Muscle of leg (tissue), 3 donors: ENCODE measurements at regions not wholly inside any gene's neighbourhood (a gene's known extent, or its start where the extent isn't known, plus 50 kb on each side); places are given as distances from the start of the nearest gene placed in this dataset.
A peak's percentile ranks its signal among the peaks of the same experiment; 100 is the strongest.

Source experiments
- DNase-seq: peaks from one replicate; pipeline ENCODE4 v3.0.0; 2013
- H3K27ac ChIP-seq: one replicate; pipeline ENCODE4 v1.5.1; 2013; ENCODE audit warnings: mild to moderate bottlenecking, low read length, control low read depth
- H3K27me3 ChIP-seq: one replicate; pipeline ENCODE4 v1.6.1; 2013; ENCODE audit warnings: low read length; ENCODE audit not compliant: control insufficient read depth, insufficient read depth
- H3K36me3 ChIP-seq: one replicate; pipeline ENCODE4 v1.6.1; 2013; ENCODE audit warnings: low read length; ENCODE audit not compliant: control insufficient read depth, insufficient read depth
- H3K4me1 ChIP-seq: one replicate; pipeline ENCODE4 v1.6.1; 2013; ENCODE audit warnings: low read length; ENCODE audit not compliant: control insufficient read depth, insufficient read depth
- H3K4me3 ChIP-seq: one replicate; pipeline ENCODE4 v1.5.1; 2013; ENCODE audit warnings: low read length, control low read depth
- H3K9me3 ChIP-seq: replicated peaks from 2 replicates; pipeline ENCODE4 v1.6.1; 2013; ENCODE audit warnings: low read depth, low read length; ENCODE audit not compliant: control insufficient read depth
- WGBS: methylation state at CpG from one replicate; pipeline ENCODE4 v1.1.5; 2013; ENCODE audit warnings: missing lambda C conversion rate; ENCODE audit not compliant: insufficient coverage; 5-methylcytosine and 5-hydroxymethylcytosine counted together

DNA sequence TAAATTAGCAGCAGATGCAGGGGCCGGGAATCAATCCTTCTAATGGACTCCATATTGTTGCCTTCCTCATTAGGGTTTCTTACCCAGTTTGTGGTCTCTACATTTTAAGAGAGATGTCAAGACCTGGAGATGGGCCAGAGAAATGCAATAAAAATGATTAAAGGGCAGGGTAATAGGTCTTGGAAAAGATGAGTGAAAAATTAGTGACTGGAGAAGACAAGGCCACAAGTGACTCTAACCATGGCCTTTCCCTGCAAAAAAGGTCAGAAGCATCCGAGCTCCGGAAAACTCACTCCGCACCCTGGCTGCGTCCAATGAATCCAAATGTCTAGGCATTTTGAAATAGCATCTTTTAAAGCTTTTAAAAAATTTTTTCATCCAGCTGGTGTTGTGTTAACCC is 152.8 kb downstream of the ARRDC4 start:
- H3K9me3 ChIP-seq: no peaks in the 10 kb centered on the region
- 57% methylated on average over 4 of the region's 5 CpGs for WGBS

DNA sequence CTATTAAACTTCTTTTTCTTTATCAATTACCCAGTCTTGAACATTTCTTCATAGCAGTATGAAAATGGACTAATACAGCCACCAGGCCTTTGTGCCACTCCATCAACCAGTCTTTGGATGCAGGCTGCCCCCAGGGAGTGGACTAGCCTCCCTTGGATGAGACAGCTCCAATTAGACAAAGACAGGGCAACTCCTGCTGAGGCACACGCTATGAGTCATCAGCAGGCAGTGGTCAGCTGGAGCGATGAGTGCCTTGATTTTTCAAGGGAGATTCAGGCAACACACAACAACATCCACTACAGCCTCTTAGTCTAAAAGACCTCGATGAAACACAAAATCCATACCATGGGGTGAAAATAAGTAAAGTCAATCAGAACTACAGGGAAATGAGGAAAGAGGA is 160.1 kb downstream of the ARRDC4 start:
- no CpG with 5 or more reads among the region's 3 CpGs for WGBS
- no peaks in the 10 kb centered on the region for H3K4me1 ChIP-seq
- no peaks in the 10 kb centered on the region for H3K36me3 ChIP-seq
- H3K27ac ChIP-seq: no peak overlapping the region
- no peak for DNase-seq
- H3K27me3 ChIP-seq: no peaks in the 10 kb centered on the region
- H3K9me3 ChIP-seq: no peaks in the 10 kb centered on the region
- H3K4me3 ChIP-seq: no peak overlapping the region

More for the DNA sequence above, 152.8 kb downstream of the ARRDC4 start:
- no peaks in the 10 kb centered on the region for H3K4me1 ChIP-seq
- no peak for DNase-seq
- no peak overlapping the region for H3K4me3 ChIP-seq
- no peaks in the 10 kb centered on the region for H3K36me3 ChIP-seq
- H3K27ac ChIP-seq: no peak overlapping the region
- H3K27me3 ChIP-seq: peaks cover 2% of the 10 kb centered on the region

DNA sequence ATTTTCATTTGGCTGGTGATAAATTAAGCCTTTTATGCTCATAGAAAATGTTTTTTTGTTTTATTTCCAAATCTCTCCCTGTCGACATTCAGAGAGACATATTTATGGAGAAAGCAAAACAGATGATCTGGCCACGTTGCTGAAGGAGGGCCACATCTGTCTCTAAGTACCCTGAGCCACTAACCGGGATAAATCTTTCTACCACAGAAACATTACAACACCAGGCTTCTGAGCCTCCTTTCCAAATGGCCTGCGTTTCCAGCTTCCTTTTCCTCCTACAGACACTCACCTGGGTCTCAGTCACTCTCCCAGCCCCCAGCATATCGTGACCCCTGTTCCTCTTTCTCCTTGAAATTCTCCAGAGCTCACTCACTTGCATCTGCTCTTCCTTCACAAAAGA is 161.0 kb downstream of the ARRDC4 start:
- WGBS: 9% methylated on average over 5 of the region's 5 CpGs
- peaks cover under 1% of the 10 kb centered on the region for H3K4me1 ChIP-seq
- H3K4me3 ChIP-seq: no peak overlapping the region
- no peaks in the 10 kb centered on the region for H3K9me3 ChIP-seq
- H3K27ac ChIP-seq: no peak overlapping the region
- H3K27me3 ChIP-seq: no peaks in the 10 kb centered on the region
- DNase-seq: no peak
- no peaks in the 10 kb centered on the region for H3K36me3 ChIP-seq

DNA sequence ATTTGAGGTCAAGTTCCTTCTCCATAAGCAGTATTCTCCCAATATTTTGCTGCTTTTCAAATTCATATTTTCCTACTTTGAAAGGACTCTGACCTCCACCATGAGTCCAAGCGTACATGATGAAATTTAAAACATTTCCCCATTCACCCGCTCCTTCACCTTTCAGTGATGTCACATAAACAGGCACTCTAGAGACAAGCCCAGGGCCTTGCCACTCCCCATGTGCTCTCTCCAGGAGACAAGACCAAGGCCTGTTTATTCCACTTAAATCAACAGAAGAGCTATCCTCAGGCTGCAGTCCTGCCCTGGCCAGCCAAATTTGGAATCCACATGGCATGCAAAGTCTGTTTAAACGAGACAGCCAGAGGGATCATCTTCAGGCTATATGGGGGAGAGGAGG is 161.5 kb downstream of the ARRDC4 start:
- H3K27ac ChIP-seq: no peak overlapping the region

DNA sequence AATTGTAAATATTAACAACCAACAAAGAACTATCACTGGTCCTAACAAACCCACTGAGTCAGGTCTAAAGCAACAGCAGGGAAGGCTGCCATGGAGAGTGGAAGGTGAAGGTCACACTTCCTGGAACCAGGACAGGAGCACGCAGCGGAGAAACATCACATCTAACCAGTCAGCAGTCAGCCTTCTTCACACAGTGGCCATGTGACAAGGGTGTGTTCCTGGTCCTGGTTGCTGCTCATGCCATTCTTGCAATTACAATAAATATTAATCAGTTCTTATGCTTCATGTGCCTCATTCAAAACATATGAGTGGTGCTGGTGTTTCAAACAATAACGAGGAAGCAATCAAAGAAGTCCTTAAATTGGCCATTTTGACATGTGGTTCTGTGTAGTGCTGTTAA is 162.8 kb downstream of the ARRDC4 start:
- no peaks in the 10 kb centered on the region for H3K9me3 ChIP-seq
- no peak overlapping the region for H3K27ac ChIP-seq
- H3K4me3 ChIP-seq: no peak overlapping the region
- no peak for DNase-seq
- no peaks in the 10 kb centered on the region for H3K36me3 ChIP-seq
- WGBS: no CpG with 5 or more reads among the region's 3 CpGs
- peaks cover 9% of the 10 kb centered on the region for H3K4me1 ChIP-seq
- H3K27me3 ChIP-seq: no peaks in the 10 kb centered on the region

More for the DNA sequence above, 161.5 kb downstream of the ARRDC4 start:
- H3K27me3 ChIP-seq: no peaks in the 10 kb centered on the region
- 54% methylated on average over 2 of the region's 3 CpGs for whole genome bisulfite sequencing
- H3K9me3 ChIP-seq: no peaks in the 10 kb centered on the region
- H3K36me3 ChIP-seq: no peaks in the 10 kb centered on the region
- DNase-seq: peak; percentile 16
- H3K4me1 ChIP-seq: peaks cover 5% of the 10 kb centered on the region
- H3K4me3 ChIP-seq: no peak overlapping the region

- no peak for DNase-seq
- WGBS: 70% methylated on average over 5 of the region's 6 CpGs
Measured at GRCh38 chr15:98123834-98124233, 163.3 kb downstream of the ARRDC4 start.

GRCh38 chr15:98124581-98124980 is 164.1 kb downstream of the ARRDC4 start:
- no peaks in the 10 kb centered on the region for H3K9me3 ChIP-seq
- H3K27ac ChIP-seq: no peak overlapping the region
- 78% methylated on average over 6 of the region's 6 CpGs for WGBS
- no peak for DNase-seq
- H3K4me3 ChIP-seq: no peak overlapping the region
- H3K36me3 ChIP-seq: no peaks in the 10 kb centered on the region
- H3K4me1 ChIP-seq: peaks cover 9% of the 10 kb centered on the region
- no peaks in the 10 kb centered on the region for H3K27me3 ChIP-seq

More at GRCh38 chr15:98123834-98124233, 163.3 kb downstream of the ARRDC4 start:
- Histone ChIP-seq H3K36me3 (no peaks in the 10 kb centered on the region), H3K9me3 (no peaks in the 10 kb centered on the region), H3K4me3 (no peak overlapping the region), H3K27me3 (no peaks in the 10 kb centered on the region), H3K4me1 (peaks cover 9% of the 10 kb centered on the region), H3K27ac (no peak overlapping the region)

DNA sequence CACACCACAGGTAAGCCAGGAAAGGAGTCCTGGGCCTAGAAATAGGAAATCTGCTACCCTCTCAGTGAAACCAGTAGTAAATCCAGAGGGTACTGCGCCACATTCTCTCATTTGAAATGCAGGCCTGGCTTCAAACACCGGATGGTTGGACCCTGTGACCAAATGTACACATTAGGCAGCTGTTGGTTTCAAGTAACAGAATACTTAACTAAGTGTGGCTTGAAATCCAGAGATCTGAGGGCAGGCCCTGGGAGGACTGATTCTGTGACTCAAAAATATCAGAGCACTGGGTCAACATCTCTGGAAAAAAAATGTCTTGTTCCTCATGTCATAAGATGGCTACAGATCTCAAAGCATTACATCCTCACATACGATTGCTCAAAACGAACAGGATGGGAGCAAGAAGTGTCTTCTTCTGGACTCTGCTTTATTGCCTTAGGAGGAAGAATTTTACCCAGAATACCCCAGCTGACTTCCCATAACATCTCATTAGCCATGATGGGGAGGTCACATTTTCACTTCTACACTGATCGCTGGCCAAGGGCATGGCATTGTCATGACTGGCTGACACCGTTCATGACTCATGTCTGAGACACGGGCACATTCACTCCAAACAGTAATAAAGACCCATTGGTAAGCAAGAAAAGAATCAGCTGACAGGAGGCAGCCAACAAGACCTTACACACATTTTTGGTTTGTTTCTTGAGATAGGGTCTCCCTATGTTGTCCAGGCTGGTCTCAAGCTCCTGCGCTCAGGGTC is 166.0 kb downstream of the ARRDC4 start:
- WGBS: 41% methylated on average over 3 of the region's 8 CpGs
- peaks cover 9% of the 10 kb centered on the region for H3K4me1 ChIP-seq
- H3K27ac ChIP-seq: no peak overlapping the region
- H3K4me3 ChIP-seq: no peak overlapping the region
- H3K36me3 ChIP-seq: no peaks in the 10 kb centered on the region
- DNase-seq: peak; percentile 43
- no peaks in the 10 kb centered on the region for H3K27me3 ChIP-seq
- no peaks in the 10 kb centered on the region for H3K9me3 ChIP-seq

- Histone ChIP-seq H3K27ac (no peak overlapping the region), H3K27me3 (no peaks in the 10 kb centered on the region), H3K36me3 (no peaks in the 10 kb centered on the region), H3K4me3 (no peak overlapping the region), H3K9me3 (no peaks in the 10 kb centered on the region), H3K4me1 (peaks cover 9% of the 10 kb centered on the region)
- no peak for DNase-seq
- 67% methylated on average over 4 of the region's 5 CpGs for WGBS
Measured at GRCh38 chr15:98127586-98127985, 167.1 kb downstream of the ARRDC4 start.

- WGBS: 60% methylated on average over 3 of the region's 4 CpGs
- Histone ChIP-seq H3K27ac (no peak overlapping the region), H3K36me3 (no peaks in the 10 kb centered on the region), H3K9me3 (no peaks in the 10 kb centered on the region), H3K4me3 (no peak overlapping the region), H3K4me1 (peaks cover 4% of the 10 kb centered on the region), H3K27me3 (no peaks in the 10 kb centered on the region)
- no peak for DNase-seq
Measured at GRCh38 chr15:98131924-98132323, 171.4 kb downstream of the ARRDC4 start.

- no peak overlapping the region for H3K4me3 ChIP-seq
- H3K27me3 ChIP-seq: no peaks in the 10 kb centered on the region
- no peak overlapping the region for H3K27ac ChIP-seq
- no peaks in the 10 kb centered on the region for H3K36me3 ChIP-seq
- 32% methylated on average over 7 of the region's 7 CpGs for WGBS
- DNase-seq: peak; percentile 9
- no peaks in the 10 kb centered on the region for H3K4me1 ChIP-seq
- H3K9me3 ChIP-seq: no peaks in the 10 kb centered on the region
Measured at GRCh38 chr15:98134905-98135304, 174.4 kb downstream of the ARRDC4 start.
